Tibial nerve (tissue), 4 donors: ENCODE measurements at regions not wholly inside any gene's neighbourhood (a gene's known extent, or its start where the extent isn't known, plus 50 kb on each side); places are given as distances from the start of the nearest gene placed in this dataset.

Experiments
- DNase-seq, 2 donors: peaks; one replicate each; pipeline ENCODE4 v3.0.0-alpha.2; 2019; ENCODE audit warnings: low spot score in 2 of 2
- H3K27ac ChIP-seq, 4 donors: fragments of 200-600 bp; sonication (generic) in 3 of 4; one replicate each; pipeline ENCODE4 v1.5.1; 2017 to 2019; ENCODE audit warnings: mild to moderate bottlenecking in 1 of 4
- H3K27me3 ChIP-seq, 2 donors: fragments of 200-600 bp; sonication (generic) in 1 of 2; one replicate each; pipeline versions ENCODE4 v1.5.1 to v1.6.0; 2017 to 2019
- H3K36me3 ChIP-seq, 3 donors: fragments of 200-600 bp; sonication (generic); one replicate each; pipeline ENCODE4 v1.5.1; 2018 to 2019
- H3K4me1 ChIP-seq, 4 donors: fragments of 200-600 bp; sonication (generic) in 3 of 4; one replicate each; pipeline ENCODE4 v1.5.1; 2017 to 2019
- H3K4me3 ChIP-seq, 4 donors: fragments of 200-600 bp; sonication (generic) in 3 of 4; one replicate each; pipeline ENCODE4 v1.5.1; 2017 to 2019; ENCODE audit warnings: mild to moderate bottlenecking in 1 of 4, moderate library complexity in 1 of 4
- H3K9me3 ChIP-seq, 4 donors: fragments of 200-600 bp; sonication (generic) in 3 of 4; one replicate each; pipeline ENCODE4 v1.5.1; 2017 to 2019
- CTCF ChIP-seq, 5 experiments: fragments of 200-600 bp in 3 of 5; fragments of 450-650 bp in 2 of 5; sonication (generic) in 3 of 5; IDR thresholded peaks; one replicate each; pipeline ENCODE4 v1.5.1; 2016 to 2019; ENCODE audit warnings: antibody characterized with exemption in 5 of 5, mild to moderate bottlenecking in 3 of 5, moderate library complexity in 2 of 5
- EP300 ChIP-seq, 2 donors: sonication (generic); formaldehyde crosslinking; IDR thresholded peaks; one replicate each; pipeline ENCODE4 v1.6.1; 2017; ENCODE audit warnings: antibody characterized with exemption in 2 of 2, mild to moderate bottlenecking in 1 of 2
- POLR2A ChIP-seq, 2 donors: fragments of 450-650 bp; IDR thresholded peaks; one replicate each; pipeline ENCODE4 v1.6.1; 2017; ENCODE audit warnings: antibody characterized with exemption in 2 of 2, mild to moderate bottlenecking in 2 of 2, moderate library complexity in 2 of 2
- WGBS, 2 donors: methylation state at CpG; one replicate each; pipeline ENCODE4 v1.1.5; 2018; 5-methylcytosine and 5-hydroxymethylcytosine counted together

- Histone ChIP-seq H3K27ac (no peak overlapping the region), H3K4me1 (no peaks in the 10 kb centered on the region), H3K27me3 (no peaks in the 10 kb centered on the region), H3K9me3 (no peaks in the 10 kb centered on the region), H3K36me3 (no peaks in the 10 kb centered on the region), H3K4me3 (no peak overlapping the region)
- TF ChIP-seq POLR2A (IDR thresholded peaks at IDR 0.05) = no peak
- TF ChIP-seq EP300 (IDR thresholded peaks at IDR 0.05) = no peak
- TF ChIP-seq CTCF (IDR thresholded peaks at IDR 0.05) = no peak
- DNase-seq = no peak
- WGBS, 2 donors = 9 to 19% methylated on average over 1 of the region's 1 CpG
Observed at GRCh38 chr5:4717446-4717845, 422.7 kb upstream of the ADAMTS16 start.

- no peaks in the 10 kb centered on the region for H3K9me3 ChIP-seq
- H3K36me3 ChIP-seq = no peaks in the 10 kb centered on the region
- no peak overlapping the region for H3K27ac ChIP-seq
- TF ChIP-seq POLR2A (IDR thresholded peaks at IDR 0.05) (no peak), EP300 (IDR thresholded peaks at IDR 0.05) (no peak), CTCF (IDR thresholded peaks at IDR 0.05) (no peak)
- no peak for DNase-seq
- H3K4me1 ChIP-seq = no peaks in the 10 kb centered on the region
- H3K27me3 ChIP-seq = no peaks in the 10 kb centered on the region
- 87 to 92% methylated on average over 6 of the region's 6 CpGs for WGBS, 2 donors
- H3K4me3 ChIP-seq = no peak overlapping the region
Observed at GRCh38 chr5:4720831-4721230, 419.3 kb upstream of the ADAMTS16 start.

GRCh38 chr5:4722886-4723285 lies 417.2 kb upstream of the ADAMTS16 start:
- H3K9me3 ChIP-seq = no peaks in the 10 kb centered on the region
- DNase-seq = no peak
- WGBS, 2 donors = 73 to 82% methylated on average over 2 of the region's 2 CpGs

GRCh38 chr5:4725594-4725993 lies 414.5 kb upstream of the ADAMTS16 start:
- TF ChIP-seq EP300 (IDR thresholded peaks at IDR 0.05) (no peak), POLR2A (IDR thresholded peaks at IDR 0.05) (no peak), CTCF (IDR thresholded peaks at IDR 0.05) (no peak)
- WGBS, 2 donors = 92 to 98% methylated on average over 4 of the region's 4 CpGs
- no peaks in the 10 kb centered on the region for H3K9me3 ChIP-seq
- no peak overlapping the region for H3K4me3 ChIP-seq
- no peak for DNase-seq
- H3K27ac ChIP-seq = no peak overlapping the region
- no peaks in the 10 kb centered on the region for H3K27me3 ChIP-seq
- H3K36me3 ChIP-seq = no peaks in the 10 kb centered on the region
- no peaks in the 10 kb centered on the region for H3K4me1 ChIP-seq

More at GRCh38 chr5:4722886-4723285, 417.2 kb upstream of the ADAMTS16 start:
- no peak overlapping the region for H3K4me3 ChIP-seq
- no peak for TF ChIP-seq EP300 (IDR thresholded peaks at IDR 0.05)
- no peak for TF ChIP-seq CTCF (IDR thresholded peaks at IDR 0.05)
- no peak for TF ChIP-seq POLR2A (IDR thresholded peaks at IDR 0.05)
- H3K36me3 ChIP-seq = no peaks in the 10 kb centered on the region
- H3K27ac ChIP-seq = no peak overlapping the region
- no peaks in the 10 kb centered on the region for H3K27me3 ChIP-seq
- H3K4me1 ChIP-seq = no peaks in the 10 kb centered on the region

GRCh38 chr5:4730279-4730678 lies 409.9 kb upstream of the ADAMTS16 start:
- no peak overlapping the region for H3K4me3 ChIP-seq
- no peaks in the 10 kb centered on the region for H3K36me3 ChIP-seq
- TF ChIP-seq POLR2A (IDR thresholded peaks at IDR 0.05) = no peak

GRCh38 chr5:4734348-4734747 lies 405.8 kb upstream of the ADAMTS16 start:
- no peaks in the 10 kb centered on the region for H3K36me3 ChIP-seq
- 69 to 76% methylated on average over 2 of the region's 2 CpGs for WGBS, 2 donors
- no peak overlapping the region for H3K27ac ChIP-seq
- TF ChIP-seq CTCF (IDR thresholded peaks at IDR 0.05) (no peak), POLR2A (IDR thresholded peaks at IDR 0.05) (no peak), EP300 (IDR thresholded peaks at IDR 0.05) (no peak)
- no peak for DNase-seq
- no peaks in the 10 kb centered on the region for H3K9me3 ChIP-seq
- H3K4me3 ChIP-seq = no peak overlapping the region
- H3K4me1 ChIP-seq = no peaks in the 10 kb centered on the region
- H3K27me3 ChIP-seq = no peaks in the 10 kb centered on the region

More at GRCh38 chr5:4730279-4730678, 409.9 kb upstream of the ADAMTS16 start:
- H3K4me1 ChIP-seq = no peaks in the 10 kb centered on the region
- DNase-seq = no peak
- H3K27me3 ChIP-seq = no peaks in the 10 kb centered on the region
- no peaks in the 10 kb centered on the region for H3K9me3 ChIP-seq
- WGBS, 2 donors = 46 to 58% methylated on average over 5 of the region's 5 CpGs
- H3K27ac ChIP-seq = no peak overlapping the region
